ENCODE measurements at regions not wholly inside any gene's neighbourhood (a gene's known extent, or its start where the extent isn't known, plus 50 kb on each side); places are given as distances from the start of the nearest gene placed in this dataset.

DNA sequence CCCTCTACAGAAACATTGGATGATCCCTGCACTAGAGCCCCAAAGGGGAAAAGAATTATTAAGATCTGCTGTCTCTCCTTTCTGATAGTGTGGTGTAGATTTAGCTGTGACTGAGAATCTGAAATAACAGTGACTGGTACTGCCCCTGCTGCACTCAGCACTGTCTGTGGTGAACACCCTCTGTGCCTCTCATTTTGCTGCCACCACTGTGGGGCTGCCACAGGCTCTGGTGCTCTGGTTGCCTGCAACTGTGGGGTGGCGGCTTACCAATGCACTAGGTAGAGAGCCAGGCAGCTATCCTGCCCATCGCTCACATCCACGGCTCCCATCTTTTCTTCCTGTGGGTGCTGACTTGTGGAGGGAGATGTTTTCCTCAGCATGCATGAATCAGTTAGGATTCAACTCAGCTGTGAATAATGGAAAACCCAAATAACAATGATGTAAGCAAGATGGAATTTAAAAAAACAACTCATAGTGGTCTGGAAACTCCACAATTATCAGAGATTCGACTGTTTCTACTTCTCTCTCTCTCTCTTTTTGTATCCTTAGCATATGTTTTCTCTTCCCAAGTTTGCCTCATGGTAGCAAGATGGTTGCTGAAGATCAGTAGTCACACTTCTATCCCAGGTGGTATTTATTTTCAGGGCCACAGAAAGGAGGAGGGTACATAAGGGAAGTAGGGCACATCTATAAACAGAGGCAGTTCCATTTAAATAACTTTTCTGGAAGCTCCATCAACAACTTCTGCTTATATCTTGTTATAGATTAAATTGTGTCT, 99.8 kb upstream of the DAP start:
- H3K36me3 ChIP-seq (ENCODE audit: control insufficient read depth, insufficient read depth, low read length), result no peaks in the 10 kb centered on the region
- peaks cover 15% of the 10 kb centered on the region for H3K4me1 ChIP-seq (ENCODE audit: control insufficient read depth, insufficient read depth, low read length, poor library complexity, severe bottlenecking)
- H3K4me3 ChIP-seq (ENCODE audit: extremely low read depth, insufficient read depth, low read length, poor library complexity, severe bottlenecking), result no peak overlapping the region
- H3K9me3 ChIP-seq (ENCODE audit: control insufficient read depth, low read length), result no peaks in the 10 kb centered on the region
- 93% methylated on average over 3 of the region's 4 CpGs; no CpG with 5 or more reads in 1 of the 2 experiments for WGBS, 2 experiments (ENCODE audit: insufficient coverage in 2 of 2)
- H3K27ac ChIP-seq (ENCODE audit: low read depth, low read length, severe bottlenecking), result peak overlapping the region; percentile 10

DNA sequence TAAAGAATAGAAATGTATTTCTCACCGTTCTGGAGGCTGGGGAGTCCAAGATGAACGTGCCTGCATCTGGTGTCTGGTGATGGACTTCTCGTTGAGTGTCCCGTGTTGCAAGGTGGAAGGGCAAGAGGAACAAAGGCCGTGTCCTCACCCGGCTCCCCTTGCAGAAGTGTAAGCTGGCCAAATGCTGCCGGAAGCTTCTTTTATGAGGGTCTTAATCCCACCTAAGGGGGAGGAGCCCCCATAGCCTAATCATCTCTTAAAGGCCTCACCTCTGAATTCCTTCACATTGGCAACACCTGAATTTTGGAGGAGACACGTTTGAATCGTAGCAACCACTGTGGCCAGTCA, 99.1 kb upstream of the DAP start:
- Histone ChIP-seq H3K36me3 (ENCODE audit: control insufficient read depth, insufficient read depth, low read length) (no peaks in the 10 kb centered on the region), H3K9me3 (ENCODE audit: control insufficient read depth, low read length) (no peaks in the 10 kb centered on the region), H3K4me3 (ENCODE audit: extremely low read depth, insufficient read depth, low read length, poor library complexity, severe bottlenecking) (no peak overlapping the region), H3K4me1 (ENCODE audit: control insufficient read depth, insufficient read depth, low read length, poor library complexity, severe bottlenecking) (peaks cover 21% of the 10 kb centered on the region), H3K27ac (ENCODE audit: low read depth, low read length, severe bottlenecking) (peak overlapping the region; percentile 10)
- WGBS, 2 experiments (ENCODE audit: insufficient coverage in 2 of 2), result 89 to 91% methylated on average over 9 of the region's 9 CpGs

DNA sequence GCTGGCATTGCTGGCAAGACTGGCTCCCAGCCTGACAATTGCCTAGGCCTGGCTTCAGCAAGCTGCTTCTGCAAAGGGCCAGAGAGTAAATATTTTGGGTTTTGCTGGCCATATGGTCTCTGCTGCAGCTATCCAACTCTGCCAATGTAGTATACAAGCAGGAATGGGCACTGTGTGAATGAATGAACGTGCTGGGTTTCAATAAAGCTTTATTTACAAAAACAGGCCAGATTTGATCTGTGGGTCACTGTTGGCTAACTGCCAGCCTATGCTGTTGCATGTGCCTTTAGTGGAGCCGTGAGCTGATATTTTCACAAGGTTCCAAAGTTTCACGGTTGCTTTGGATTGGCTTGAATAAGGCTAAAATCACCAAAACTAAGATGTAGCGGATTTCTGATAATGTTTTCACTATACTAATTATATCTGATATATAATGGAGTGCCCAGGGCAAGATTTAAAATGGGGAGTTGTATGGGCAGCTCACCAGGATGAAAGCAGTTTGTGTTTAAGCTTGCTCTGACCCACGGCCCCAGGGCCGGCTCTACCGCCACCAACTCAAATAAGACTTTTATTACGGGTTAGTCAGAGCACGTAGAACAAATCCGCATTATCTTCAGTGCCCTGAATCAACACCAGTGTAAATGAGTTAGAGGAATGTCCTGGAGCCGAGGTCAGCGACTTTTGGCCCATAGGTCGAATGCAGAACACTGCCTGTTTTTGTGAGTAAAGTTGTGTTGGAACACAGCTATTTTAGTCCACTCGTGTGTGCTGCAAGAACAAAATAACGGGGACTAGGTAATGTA, 98.6 kb upstream of the DAP start:
- Histone ChIP-seq H3K4me3 (ENCODE audit: extremely low read depth, insufficient read depth, low read length, poor library complexity, severe bottlenecking) (no peak overlapping the region), H3K36me3 (ENCODE audit: control insufficient read depth, insufficient read depth, low read length) (no peaks in the 10 kb centered on the region), H3K4me1 (ENCODE audit: control insufficient read depth, insufficient read depth, low read length, poor library complexity, severe bottlenecking) (peaks cover 21% of the 10 kb centered on the region), H3K27ac (ENCODE audit: low read depth, low read length, severe bottlenecking) (peak overlapping the region; percentile 37), H3K9me3 (ENCODE audit: control insufficient read depth, low read length) (no peaks in the 10 kb centered on the region)
- 87 to 92% methylated on average over 11 of the region's 15 CpGs for WGBS, 2 experiments (ENCODE audit: insufficient coverage in 2 of 2)

DNA sequence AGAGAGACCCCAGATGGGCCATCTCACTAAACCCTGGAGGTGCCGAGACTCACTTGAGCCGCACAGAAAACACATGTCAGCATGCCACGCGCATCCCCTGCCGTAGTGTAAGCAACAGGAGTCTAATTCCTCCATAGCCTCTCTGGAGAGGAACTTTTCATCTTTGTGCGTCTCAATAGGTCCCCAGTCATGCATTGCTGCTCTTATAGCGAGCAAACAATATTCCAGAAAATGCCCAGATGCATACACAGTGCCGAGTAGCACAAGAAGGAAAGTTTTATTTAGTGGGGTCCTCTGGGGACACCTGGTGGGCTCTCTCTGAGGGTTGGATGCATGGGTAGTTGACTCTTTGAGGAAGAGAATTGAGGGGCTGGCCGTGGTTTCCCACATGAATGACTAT, 97.9 kb upstream of the DAP start:
- peaks cover 21% of the 10 kb centered on the region for H3K4me1 ChIP-seq (ENCODE audit: control insufficient read depth, insufficient read depth, low read length, poor library complexity, severe bottlenecking)
- H3K4me3 ChIP-seq (ENCODE audit: extremely low read depth, insufficient read depth, low read length, poor library complexity, severe bottlenecking), result no peak overlapping the region
- no peaks in the 10 kb centered on the region for H3K9me3 ChIP-seq (ENCODE audit: control insufficient read depth, low read length)
- WGBS, 2 experiments (ENCODE audit: insufficient coverage in 2 of 2), result 93 to 94% methylated on average over 7 to 9 of the region's 9 CpGs
- no peaks in the 10 kb centered on the region for H3K36me3 ChIP-seq (ENCODE audit: control insufficient read depth, insufficient read depth, low read length)
- no peak overlapping the region for H3K27ac ChIP-seq (ENCODE audit: low read depth, low read length, severe bottlenecking)

DNA sequence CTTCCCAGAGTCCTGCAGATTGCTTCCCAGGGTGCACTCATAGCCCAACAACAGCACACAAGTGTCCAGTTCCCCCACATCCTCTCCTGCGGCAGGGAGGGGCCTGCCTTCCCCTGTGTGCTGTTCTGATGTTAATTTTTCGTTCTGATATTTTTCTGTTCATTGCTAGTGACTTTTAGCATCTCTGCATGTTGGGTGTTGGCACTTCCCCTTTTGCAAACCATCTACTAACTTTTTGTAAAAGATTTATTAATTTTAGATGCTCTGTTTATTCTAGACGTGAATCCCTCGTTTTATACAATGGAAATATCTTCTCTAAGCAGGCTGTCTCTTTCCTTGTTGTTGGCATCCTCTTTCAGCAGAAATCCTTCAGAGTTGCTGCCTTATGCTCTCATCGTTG, 97.3 kb upstream of the DAP start:
- Histone ChIP-seq H3K4me3 (ENCODE audit: extremely low read depth, insufficient read depth, low read length, poor library complexity, severe bottlenecking) (no peak overlapping the region), H3K27ac (ENCODE audit: low read depth, low read length, severe bottlenecking) (no peak overlapping the region), H3K9me3 (ENCODE audit: control insufficient read depth, low read length) (no peaks in the 10 kb centered on the region), H3K36me3 (ENCODE audit: control insufficient read depth, insufficient read depth, low read length) (no peaks in the 10 kb centered on the region), H3K4me1 (ENCODE audit: control insufficient read depth, insufficient read depth, low read length, poor library complexity, severe bottlenecking) (peaks cover 21% of the 10 kb centered on the region)
- 83 to 97% methylated on average over 1 to 3 of the region's 5 CpGs for WGBS, 2 experiments (ENCODE audit: insufficient coverage in 2 of 2)

DNA sequence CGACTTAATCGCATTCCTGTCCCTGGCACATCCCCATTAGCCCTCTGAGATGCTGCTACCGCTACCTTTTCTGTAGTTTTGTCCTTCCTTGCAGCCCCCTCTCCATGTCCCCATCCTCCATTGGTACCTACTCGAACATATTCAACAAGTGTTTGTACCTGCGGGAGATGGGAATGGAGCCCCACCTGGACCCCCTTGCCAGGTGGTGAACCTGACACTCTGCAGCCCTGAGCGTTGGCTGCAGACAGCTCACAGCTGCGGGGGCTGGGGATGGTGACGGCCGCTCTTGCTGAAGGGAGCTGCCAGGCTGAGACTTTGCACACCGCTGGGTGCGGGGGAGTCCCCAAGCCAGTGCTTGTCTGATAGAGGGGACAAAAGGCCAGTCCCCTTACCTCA, 96.3 kb upstream of the DAP start:
- Histone ChIP-seq H3K9me3 (ENCODE audit: control insufficient read depth, low read length) (no peaks in the 10 kb centered on the region), H3K27ac (ENCODE audit: low read depth, low read length, severe bottlenecking) (no peak overlapping the region), H3K4me1 (ENCODE audit: control insufficient read depth, insufficient read depth, low read length, poor library complexity, severe bottlenecking) (peaks cover 21% of the 10 kb centered on the region), H3K4me3 (ENCODE audit: extremely low read depth, insufficient read depth, low read length, poor library complexity, severe bottlenecking) (no peak overlapping the region), H3K36me3 (ENCODE audit: control insufficient read depth, insufficient read depth, low read length) (no peaks in the 10 kb centered on the region)
- 54 to 56% methylated on average over 8 to 11 of the region's 11 CpGs for WGBS, 2 experiments (ENCODE audit: insufficient coverage in 2 of 2)

DNA sequence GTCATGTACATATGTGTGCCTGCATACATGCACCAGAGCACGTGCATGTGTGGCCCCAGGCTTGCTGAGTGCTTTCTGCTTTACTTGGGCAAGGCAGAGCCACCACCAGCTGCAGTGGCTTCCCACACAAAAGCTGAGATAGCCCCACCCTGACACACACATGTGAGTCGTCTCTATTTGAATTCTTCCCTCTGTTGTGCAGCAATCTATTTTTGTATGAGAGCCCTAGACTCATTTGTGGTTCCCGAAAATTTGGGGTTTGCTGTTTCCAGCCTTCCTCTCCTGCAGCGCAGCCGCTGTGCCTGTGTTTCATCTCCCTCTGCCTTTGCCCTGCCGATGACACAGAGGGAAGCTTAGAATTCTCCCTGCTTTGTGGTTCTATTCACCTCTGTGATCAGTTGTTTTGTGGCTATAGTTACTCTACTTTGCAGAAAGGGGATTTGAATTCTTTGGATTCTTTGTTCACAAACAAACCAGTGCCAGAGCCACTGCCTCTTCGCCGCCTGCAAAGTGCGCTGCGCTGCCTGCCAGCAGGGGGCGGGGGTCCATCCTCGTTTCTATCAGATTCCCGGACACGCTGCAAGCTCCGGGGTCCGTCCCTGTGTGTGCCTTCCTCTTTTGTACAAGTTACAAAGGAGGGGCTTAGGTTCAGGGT, 95.8 kb upstream of the DAP start:
- Histone ChIP-seq H3K4me1 (ENCODE audit: control insufficient read depth, insufficient read depth, low read length, poor library complexity, severe bottlenecking) (peaks cover 21% of the 10 kb centered on the region), H3K36me3 (ENCODE audit: control insufficient read depth, insufficient read depth, low read length) (no peaks in the 10 kb centered on the region), H3K27ac (ENCODE audit: low read depth, low read length, severe bottlenecking) (peak overlapping the region; percentile 89), H3K4me3 (ENCODE audit: extremely low read depth, insufficient read depth, low read length, poor library complexity, severe bottlenecking) (no peak overlapping the region), H3K9me3 (ENCODE audit: control insufficient read depth, low read length) (no peaks in the 10 kb centered on the region)
- 10 to 21% methylated on average over 13 to 15 of the region's 16 CpGs for whole genome bisulfite sequencing, 2 experiments (ENCODE audit: insufficient coverage in 2 of 2)

DNA sequence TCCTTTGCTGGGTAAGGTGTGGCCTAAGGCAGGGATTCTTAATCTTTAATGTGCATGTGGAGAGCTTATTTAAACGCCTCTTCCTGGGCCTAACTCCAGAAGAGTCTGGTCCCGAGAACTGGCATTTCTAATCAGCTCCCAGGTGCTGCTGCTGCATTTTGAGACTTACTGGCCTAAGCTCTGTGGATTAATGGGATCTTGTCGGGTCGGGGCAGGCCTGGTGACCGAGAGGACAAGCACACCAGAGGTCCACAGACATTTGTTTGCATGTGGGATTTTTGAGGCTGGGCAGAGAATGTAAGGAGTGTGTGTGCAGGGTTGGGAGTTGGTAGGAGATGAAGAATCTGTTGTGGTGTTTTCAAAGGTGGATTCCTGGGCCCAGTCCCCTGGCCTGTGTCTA, 95.0 kb upstream of the DAP start:
- peaks cover 21% of the 10 kb centered on the region for H3K4me1 ChIP-seq (ENCODE audit: control insufficient read depth, insufficient read depth, low read length, poor library complexity, severe bottlenecking)
- H3K27ac ChIP-seq (ENCODE audit: low read depth, low read length, severe bottlenecking), result peak overlapping the region; percentile 89
- H3K4me3 ChIP-seq (ENCODE audit: extremely low read depth, insufficient read depth, low read length, poor library complexity, severe bottlenecking), result no peak overlapping the region
- H3K9me3 ChIP-seq (ENCODE audit: control insufficient read depth, low read length), result no peaks in the 10 kb centered on the region
- no peaks in the 10 kb centered on the region for H3K36me3 ChIP-seq (ENCODE audit: control insufficient read depth, insufficient read depth, low read length)
- 88 to 93% methylated on average over 5 of the region's 5 CpGs for WGBS, 2 experiments (ENCODE audit: insufficient coverage in 2 of 2)

DNA sequence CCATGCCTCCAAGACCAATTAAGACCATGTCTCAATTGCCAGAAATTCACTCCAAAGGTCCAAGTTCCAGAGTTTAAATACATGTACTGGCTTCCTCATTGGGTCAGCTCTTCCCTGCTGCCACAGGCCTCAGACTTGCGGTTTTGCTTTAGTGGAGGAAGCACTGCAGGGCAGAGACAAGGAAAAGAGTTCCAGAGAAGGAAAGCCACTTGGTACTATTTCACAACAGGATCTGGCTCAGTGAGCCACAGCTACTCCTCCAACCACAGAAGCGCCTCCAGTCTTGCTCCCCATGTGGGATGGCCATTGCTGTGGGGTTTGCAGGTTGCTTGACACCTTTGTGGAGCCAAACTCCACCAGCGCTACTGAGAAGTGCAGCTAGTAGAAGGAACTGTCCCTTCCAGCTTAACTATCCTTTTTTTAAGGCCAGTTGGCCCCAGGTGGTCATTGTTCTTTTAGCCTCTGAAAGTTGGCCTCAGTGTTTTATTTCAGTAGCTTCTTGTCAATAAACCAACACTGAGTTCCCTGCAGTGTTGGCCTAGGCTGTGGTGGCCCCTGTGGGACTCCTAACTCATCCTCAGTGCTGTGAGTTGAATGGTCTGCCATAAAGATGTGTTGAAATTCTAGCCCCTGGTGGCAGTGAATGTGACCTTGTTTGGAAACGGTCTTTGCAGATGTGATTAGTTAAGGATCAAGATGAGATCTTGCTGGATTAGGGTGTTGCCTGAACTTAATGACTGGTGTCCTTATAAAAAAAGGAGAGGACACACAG, 93.7 kb upstream of the DAP start:
- 92 to 100% methylated on average over 3 to 4 of the region's 4 CpGs for WGBS, 2 experiments (ENCODE audit: insufficient coverage in 2 of 2)
- Histone ChIP-seq H3K27ac (ENCODE audit: low read depth, low read length, severe bottlenecking) (no peak overlapping the region), H3K4me3 (ENCODE audit: extremely low read depth, insufficient read depth, low read length, poor library complexity, severe bottlenecking) (no peak overlapping the region), H3K4me1 (ENCODE audit: control insufficient read depth, insufficient read depth, low read length, poor library complexity, severe bottlenecking) (peaks cover 21% of the 10 kb centered on the region), H3K9me3 (ENCODE audit: control insufficient read depth, low read length) (no peaks in the 10 kb centered on the region), H3K36me3 (ENCODE audit: control insufficient read depth, insufficient read depth, low read length) (no peaks in the 10 kb centered on the region)

DNA sequence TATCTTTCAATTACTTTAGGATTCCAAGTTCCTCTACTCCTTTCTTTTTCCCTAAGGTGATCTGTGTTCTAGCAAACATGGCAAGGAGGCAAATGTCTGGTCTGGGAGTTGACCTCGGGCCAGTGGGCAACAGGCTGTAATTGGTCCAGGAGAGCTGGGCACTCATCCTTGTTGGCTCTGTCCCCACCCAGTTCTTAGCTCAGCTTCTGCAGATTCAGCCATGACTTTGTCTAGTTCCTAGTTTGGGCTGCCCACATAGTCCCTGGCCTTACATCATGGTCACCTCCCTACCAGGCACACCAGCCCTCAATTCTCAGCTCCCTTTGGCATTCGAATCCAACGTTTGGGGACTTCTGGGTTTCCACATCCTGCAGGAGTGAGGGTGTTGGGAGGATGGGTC, 92.1 kb upstream of the DAP start:
- 83 to 100% methylated on average over 1 of the region's 3 CpGs for WGBS, 2 experiments (ENCODE audit: insufficient coverage in 2 of 2)
- peaks cover 21% of the 10 kb centered on the region for H3K4me1 ChIP-seq (ENCODE audit: control insufficient read depth, insufficient read depth, low read length, poor library complexity, severe bottlenecking)
- no peaks in the 10 kb centered on the region for H3K36me3 ChIP-seq (ENCODE audit: control insufficient read depth, insufficient read depth, low read length)
- H3K27ac ChIP-seq (ENCODE audit: low read depth, low read length, severe bottlenecking), result no peak overlapping the region
- no peak overlapping the region for H3K4me3 ChIP-seq (ENCODE audit: extremely low read depth, insufficient read depth, low read length, poor library complexity, severe bottlenecking)
- no peaks in the 10 kb centered on the region for H3K9me3 ChIP-seq (ENCODE audit: control insufficient read depth, low read length)

Measured in mesodermal cell (in vitro differentiated cells).